GM21786 (cell line): ENCODE measurements at regions not wholly inside any gene's neighbourhood (a gene's known extent, or its start where the extent isn't known, plus 50 kb on each side); places are given as distances from the start of the nearest gene placed in this dataset.

Experiments used
- ATAC-seq: cut with Tn5 transposase; IDR thresholded peaks from one replicate; pipeline ENCODE4 v1.9.1; 2021; ENCODE audit not compliant: unreplicated experiment

- ATAC-seq, result no peak
These were observed 1557.5 kb upstream of the ACVR2A start for GRCh38 chr2:146287281-146287680.

DNA sequence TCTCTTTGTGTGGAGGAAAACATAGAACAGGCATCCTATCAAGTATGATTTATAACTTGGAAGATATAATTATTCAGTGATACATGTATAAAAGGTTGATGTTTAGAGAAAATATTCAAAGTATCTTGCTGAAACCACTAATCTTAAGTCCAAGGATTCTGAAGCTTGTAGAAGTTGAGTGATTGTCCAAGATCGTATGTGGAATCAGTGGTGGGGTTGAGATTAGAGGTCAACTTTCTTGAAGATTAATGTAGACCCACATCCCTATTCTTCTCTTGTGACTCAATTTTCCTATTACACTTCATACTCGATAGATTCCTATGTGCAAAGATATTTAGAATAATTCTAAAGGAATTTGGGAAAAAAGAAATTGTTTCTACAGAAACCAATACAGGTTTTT is 1565.9 kb upstream of the ACVR2A start:
- no peak for ATAC-seq

GRCh38 chr2:146271131-146271831 is 1573.5 kb upstream of the ACVR2A start:
- no peak for ATAC-seq

GRCh38 chr2:146270618-146271017 is 1574.2 kb upstream of the ACVR2A start:
- ATAC-seq, result no peak

GRCh38 chr2:146267093-146267492 is 1577.7 kb upstream of the ACVR2A start:
- no peak for ATAC-seq

DNA sequence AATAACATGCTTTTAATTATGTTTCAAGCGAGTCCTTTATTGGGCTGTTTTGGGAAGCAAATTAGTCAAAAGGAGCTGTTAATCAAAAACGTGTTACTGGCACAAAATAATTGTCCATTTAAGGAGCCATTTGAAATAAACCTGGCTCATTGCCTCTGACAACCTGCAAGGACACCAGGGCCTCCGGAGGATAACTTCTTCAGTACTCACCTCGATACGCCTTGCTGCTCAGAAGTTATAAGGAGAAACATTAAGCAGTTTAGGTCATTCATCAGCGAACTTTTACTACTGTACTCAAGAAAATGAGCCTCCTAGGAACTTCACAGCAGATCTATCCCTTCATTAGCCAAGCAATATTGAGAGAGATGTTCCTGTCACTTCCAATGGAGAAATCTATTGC is 1579.2 kb upstream of the ACVR2A start:
- ATAC-seq, result no peak

DNA sequence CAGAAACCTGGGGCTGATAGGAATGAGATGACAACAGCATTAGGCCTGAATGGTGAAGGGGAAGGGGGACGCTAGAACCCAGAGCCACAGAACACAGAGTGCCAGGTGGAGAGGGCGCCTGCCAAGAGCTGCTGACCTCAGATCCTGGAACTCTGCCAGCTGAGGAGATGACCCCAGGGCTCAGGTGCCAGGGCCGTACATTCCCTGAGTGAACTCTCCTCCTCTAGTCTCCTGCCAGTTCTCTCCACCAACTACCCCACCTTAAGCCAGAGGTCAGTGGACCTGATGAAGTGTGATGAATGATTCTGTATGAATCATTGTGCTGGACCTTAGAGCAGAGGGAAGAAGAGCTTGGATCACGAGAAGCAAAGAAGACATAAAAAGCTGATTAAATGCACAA is 1582.2 kb upstream of the ACVR2A start:
- ATAC-seq, result no peak

GRCh38 chr2:146260551-146260950 is 1584.3 kb upstream of the ACVR2A start:
- ATAC-seq, result no peak

GRCh38 chr2:146259816-146260215 is 1585.0 kb upstream of the ACVR2A start:
- no peak for ATAC-seq

GRCh38 chr2:146258071-146258470 is 1586.8 kb upstream of the ACVR2A start:
- no peak for ATAC-seq

DNA sequence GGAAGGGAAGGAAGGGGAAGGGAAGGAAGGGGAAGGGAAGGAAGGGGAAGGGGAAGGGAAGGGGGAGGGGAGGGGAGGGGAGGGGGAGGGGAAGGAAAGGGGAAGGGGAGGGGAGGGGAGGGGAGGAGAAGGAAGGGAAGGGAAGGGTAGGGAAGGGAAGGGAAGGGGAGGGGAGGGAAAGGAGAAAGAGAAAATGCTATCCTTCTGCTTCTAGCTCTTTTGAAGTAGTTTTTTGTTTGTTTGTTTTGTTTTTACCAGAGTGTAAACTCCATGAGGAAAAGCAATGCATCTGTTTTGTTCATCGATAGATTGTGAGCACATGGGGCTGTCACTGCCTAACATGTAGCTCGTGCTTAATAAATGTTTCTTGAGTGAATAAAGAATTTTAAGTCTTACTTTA is 1592.7 kb upstream of the ACVR2A start:
- ATAC-seq, result no peak

DNA sequence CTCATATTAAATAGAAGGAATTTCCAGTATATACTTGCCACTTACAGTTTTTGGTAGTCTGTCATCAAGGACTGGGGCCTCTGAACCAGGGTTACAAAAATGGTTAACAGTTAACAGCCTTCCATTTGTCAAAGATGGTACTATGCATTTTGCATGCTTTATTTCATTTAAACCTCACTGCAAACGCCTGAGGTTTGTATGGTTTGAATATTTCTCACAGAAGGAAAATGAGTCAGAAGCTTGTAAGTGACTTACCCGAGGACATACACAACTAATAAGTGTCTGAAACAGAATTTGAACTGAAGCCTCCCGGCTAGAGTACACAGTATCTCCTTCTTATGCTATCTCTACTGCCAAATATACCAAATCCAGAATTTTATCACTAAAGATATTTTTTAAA is 1593.5 kb upstream of the ACVR2A start:
- ATAC-seq, result no peak

- no peak for ATAC-seq
These were observed 1597.9 kb upstream of the ACVR2A start for GRCh38 chr2:146246736-146247523.

DNA sequence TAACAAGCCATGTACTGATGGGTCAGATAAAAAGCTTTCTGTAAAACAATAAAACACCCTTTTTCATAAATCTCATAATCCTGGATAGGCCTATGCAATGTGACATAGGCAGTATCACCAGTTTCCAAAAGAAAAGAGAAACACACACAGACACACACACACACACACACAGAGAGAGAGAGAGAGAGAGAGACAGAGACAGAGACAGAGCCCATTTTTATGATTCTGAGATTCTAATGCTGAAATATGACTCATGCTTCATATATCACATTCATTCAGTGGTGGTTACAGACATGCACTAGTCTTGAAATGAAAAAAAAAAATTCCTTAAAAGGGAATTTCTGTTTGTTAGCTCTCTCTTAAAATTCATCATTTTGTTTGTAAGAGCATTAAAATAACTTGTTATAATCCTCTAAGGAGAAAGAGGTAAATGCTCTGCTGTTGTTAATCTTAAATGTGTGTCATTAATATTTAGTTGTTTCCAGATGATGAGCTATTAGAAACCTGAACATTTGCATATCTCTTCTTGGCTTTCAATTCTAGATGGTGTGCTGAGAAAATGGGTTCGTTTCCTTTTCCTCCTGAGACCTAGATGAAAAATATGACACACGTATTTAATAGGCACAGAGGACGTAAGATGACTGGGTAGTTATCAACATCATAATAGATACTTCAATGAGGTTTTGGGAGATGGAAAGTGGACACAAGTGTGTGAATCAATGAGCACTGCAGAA is 1598.7 kb upstream of the ACVR2A start:
- ATAC-seq, result no peak

DNA sequence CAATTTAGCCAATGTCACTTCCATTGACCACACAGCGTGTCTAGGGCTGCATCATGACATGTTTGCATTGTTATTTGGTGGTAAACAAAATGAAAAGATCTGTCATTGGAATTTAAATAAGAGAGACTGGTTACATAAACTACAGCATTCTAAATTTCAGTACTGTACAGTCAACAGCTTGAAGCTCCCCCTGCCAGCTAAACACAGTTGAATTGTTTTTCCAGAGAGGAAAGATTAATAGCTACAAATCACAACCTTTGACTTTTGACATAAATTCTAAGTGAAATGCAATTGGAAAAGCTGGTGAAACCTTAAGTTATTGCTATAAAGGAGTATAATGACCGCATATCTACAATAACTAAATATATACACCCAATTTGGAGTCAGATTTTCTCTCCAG is 1600.0 kb upstream of the ACVR2A start:
- ATAC-seq, result no peak

- ATAC-seq, result no peak
These were observed 1600.7 kb upstream of the ACVR2A start for GRCh38 chr2:146244131-146244530.

DNA sequence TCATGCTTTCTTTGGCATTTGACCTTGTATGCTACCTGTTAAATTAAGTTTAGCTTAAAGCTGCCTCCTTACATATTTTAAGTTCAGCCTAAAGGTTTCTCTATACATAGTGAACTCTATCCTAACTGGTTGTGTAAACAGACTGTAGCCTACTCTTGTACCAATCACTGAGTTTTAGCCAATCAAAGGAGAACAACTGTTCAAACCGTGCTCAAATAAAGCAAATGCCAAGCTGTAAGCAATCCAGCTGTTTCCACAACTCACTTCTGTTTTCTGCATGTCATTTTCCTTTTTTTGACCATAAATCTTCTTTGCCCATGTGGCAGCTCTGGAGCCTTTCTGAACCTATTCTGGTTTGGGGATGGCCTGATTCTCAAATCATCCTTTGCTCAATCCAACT is 1603.8 kb upstream of the ACVR2A start:
- no peak for ATAC-seq

DNA sequence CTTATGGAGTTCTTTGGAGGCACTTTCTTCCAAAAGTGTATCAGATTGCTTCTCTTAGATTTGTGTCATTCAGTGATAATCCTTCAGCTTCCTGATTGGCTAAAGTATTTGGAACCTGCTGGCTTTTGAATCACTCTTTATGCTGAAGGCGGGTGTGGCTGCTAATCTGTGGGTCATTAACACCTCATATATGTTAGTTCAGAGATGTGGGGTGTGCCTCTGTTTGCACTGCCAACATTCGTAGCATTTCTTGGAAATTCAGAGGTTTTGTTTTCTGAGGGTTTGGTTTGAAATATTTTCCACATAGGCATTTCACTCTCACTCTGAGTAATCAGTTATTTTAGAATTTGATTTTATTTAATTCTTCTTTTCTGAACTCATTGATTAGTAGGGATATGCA is 1604.4 kb upstream of the ACVR2A start:
- ATAC-seq, result no peak

DNA sequence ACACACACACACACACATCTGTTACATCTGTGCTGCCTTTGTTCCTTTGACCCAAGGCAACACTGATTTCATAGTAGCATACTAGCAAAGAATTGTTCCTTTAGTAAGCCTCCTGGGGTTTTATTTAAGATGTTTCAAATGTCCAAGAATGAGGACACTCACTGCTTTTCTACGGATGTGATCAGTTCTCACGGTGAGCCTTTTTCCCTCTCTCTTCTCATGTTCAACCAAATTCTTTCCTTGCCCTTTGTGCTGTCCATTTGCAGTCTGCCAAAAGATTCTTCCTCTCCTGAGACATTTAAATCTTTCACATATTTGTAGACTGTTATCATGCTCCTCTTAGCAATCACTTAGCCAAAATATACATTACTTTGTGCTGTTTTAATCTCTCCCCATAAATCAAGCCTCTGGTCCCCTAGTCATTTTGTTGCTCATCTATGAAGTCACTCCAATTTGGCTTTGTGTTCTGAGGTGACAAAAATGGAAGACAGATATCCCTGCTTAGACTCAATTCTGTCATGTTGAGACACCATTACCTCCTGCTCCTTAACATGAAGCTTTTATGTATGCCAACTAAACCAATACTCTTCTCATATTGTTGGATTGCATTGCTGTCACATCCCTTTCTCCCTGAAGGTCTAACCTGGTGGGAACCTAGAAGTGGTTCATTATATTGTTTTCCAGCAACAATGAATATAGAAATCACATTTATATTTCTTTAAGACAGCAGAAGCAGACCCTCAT is 1605.3 kb upstream of the ACVR2A start:
- no peak for ATAC-seq

DNA sequence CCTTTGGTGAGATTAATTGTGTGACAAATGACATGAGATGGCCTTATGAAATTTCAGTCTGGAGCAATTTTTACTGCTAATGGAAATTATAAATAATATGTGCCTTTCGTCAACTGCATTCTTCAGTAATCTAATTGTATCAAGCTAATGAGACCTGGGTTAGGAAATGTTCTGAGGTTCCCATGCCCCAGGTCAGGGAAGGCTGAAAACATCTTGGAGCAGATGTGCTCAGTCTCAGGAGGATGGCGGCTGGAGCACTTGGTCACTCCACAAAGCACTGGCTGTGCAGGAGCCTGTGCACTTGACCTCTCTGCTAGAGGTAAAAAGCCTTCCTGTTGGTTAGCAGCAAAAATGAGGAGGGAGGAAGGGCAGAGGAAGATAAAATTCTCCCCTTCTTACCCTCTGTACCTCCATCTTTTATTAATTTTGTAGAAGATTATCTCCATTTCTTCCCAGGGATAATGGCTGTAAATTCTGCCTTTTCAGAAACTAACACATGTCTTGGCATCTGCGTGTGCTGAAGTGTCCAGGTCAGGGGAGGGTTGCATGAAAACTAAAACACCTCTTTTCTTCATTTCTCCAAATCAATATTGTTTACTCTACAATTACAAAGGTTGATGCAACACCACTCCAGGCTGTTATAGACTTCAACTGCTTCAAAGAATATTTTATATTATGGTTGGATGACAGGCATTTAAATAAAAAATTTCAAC is 1606.4 kb upstream of the ACVR2A start:
- ATAC-seq, result no peak

- ATAC-seq, result no peak
These were observed 1609.7 kb upstream of the ACVR2A start for GRCh38 chr2:146235158-146235557.
